Uterus (tissue), 2 donors: ENCODE measurements at regions not wholly inside any gene's neighbourhood (a gene's known extent, or its start where the extent isn't known, plus 50 kb on each side); places are given as distances from the start of the nearest gene placed in this dataset.

Source experiments
- POLR2A ChIP-seq, 2 donors: fragments of 450-650 bp; IDR thresholded peaks; one replicate each; pipeline ENCODE4 v1.6.1; 2016; ENCODE audit warnings: antibody characterized with exemption in 2 of 2, mild to moderate bottlenecking in 1 of 2, moderate library complexity in 1 of 2
- TF ChIP-seq, protein P1 (sequence below), 4 experiments: fragments of 200-600 bp in 2 of 4; fragments of 450-650 bp in 2 of 4; sonication (generic) in 2 of 4; IDR thresholded peaks; one replicate each; pipeline ENCODE4 v1.5.1; 2016 to 2019; ENCODE audit warnings: antibody characterized with exemption in 4 of 4, mild to moderate bottlenecking in 2 of 4, moderate library complexity in 1 of 4

DNA sequence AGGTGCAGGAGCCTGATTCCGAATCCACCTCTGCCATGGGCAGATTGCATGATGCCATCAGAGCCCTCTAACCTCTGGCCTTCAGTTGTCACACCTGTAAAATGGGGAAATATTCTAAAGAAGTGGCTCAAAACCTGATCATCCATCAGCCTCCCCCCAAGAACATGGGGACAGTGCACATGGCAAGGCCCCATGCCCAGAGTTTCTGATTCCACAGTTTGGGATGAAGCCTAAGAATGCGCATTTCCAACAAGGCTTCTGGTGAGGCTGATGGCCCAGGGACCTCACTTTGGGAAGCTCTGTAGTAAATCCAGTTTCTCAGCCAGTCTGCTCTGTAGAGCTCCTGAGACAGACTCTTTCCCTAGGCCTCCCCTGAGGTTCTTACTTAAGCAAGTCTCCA is 119.9 kb upstream of the CD93 start:
- TF ChIP-seq, protein P1, sequence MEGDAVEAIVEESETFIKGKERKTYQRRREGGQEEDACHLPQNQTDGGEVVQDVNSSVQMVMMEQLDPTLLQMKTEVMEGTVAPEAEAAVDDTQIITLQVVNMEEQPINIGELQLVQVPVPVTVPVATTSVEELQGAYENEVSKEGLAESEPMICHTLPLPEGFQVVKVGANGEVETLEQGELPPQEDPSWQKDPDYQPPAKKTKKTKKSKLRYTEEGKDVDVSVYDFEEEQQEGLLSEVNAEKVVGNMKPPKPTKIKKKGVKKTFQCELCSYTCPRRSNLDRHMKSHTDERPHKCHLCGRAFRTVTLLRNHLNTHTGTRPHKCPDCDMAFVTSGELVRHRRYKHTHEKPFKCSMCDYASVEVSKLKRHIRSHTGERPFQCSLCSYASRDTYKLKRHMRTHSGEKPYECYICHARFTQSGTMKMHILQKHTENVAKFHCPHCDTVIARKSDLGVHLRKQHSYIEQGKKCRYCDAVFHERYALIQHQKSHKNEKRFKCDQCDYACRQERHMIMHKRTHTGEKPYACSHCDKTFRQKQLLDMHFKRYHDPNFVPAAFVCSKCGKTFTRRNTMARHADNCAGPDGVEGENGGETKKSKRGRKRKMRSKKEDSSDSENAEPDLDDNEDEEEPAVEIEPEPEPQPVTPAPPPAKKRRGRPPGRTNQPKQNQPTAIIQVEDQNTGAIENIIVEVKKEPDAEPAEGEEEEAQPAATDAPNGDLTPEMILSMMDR (IDR thresholded peaks at IDR 0.05) = no peak
- TF ChIP-seq POLR2A (IDR thresholded peaks at IDR 0.05) = no peak
